ENCODE measurements at regions not wholly inside any gene's neighbourhood (a gene's known extent, or its start where the extent isn't known, plus 50 kb on each side); places are given as distances from the start of the nearest gene placed in this dataset.

DNA sequence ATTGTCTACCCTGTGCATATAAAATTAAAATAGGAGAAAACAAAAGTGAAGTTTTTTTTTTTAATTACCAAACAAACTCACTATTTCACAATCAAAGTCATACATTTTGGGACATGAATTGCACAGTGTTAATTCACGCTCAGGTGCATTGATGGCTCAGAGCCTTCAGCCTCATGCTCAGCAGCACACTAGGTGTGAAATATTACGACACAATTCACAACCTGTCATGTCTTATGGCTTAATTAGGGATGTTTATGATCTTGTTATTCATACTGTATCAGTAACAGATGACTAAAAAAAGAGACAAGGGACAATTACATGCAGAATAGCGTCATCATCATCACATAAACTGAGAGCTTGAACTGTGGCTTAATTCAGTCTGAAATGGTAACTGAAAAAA lies 2005.5 kb upstream of the PCDH20 start (continued):
- TF ChIP-seq, protein P1, sequence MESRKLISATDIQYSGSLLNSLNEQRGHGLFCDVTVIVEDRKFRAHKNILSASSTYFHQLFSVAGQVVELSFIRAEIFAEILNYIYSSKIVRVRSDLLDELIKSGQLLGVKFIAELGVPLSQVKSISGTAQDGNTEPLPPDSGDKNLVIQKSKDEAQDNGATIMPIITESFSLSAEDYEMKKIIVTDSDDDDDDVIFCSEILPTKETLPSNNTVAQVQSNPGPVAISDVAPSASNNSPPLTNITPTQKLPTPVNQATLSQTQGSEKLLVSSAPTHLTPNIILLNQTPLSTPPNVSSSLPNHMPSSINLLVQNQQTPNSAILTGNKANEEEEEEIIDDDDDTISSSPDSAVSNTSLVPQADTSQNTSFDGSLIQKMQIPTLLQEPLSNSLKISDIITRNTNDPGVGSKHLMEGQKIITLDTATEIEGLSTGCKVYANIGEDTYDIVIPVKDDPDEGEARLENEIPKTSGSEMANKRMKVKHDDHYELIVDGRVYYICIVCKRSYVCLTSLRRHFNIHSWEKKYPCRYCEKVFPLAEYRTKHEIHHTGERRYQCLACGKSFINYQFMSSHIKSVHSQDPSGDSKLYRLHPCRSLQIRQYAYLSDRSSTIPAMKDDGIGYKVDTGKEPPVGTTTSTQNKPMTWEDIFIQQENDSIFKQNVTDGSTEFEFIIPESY (IDR thresholded peaks at IDR 0.05) = no peak
- no peak for TF ChIP-seq EGR1 (IDR thresholded peaks at IDR 0.05; ENCODE audit: low read depth in 2 of 2)
- TF ChIP-seq, protein P2, sequence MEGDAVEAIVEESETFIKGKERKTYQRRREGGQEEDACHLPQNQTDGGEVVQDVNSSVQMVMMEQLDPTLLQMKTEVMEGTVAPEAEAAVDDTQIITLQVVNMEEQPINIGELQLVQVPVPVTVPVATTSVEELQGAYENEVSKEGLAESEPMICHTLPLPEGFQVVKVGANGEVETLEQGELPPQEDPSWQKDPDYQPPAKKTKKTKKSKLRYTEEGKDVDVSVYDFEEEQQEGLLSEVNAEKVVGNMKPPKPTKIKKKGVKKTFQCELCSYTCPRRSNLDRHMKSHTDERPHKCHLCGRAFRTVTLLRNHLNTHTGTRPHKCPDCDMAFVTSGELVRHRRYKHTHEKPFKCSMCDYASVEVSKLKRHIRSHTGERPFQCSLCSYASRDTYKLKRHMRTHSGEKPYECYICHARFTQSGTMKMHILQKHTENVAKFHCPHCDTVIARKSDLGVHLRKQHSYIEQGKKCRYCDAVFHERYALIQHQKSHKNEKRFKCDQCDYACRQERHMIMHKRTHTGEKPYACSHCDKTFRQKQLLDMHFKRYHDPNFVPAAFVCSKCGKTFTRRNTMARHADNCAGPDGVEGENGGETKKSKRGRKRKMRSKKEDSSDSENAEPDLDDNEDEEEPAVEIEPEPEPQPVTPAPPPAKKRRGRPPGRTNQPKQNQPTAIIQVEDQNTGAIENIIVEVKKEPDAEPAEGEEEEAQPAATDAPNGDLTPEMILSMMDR (IDR thresholded peaks at IDR 0.05; ENCODE audit: low read depth, low read length, missing input control) = no peak
- no peak for TF ChIP-seq SP1 (IDR thresholded peaks at IDR 0.05)
- TF ChIP-seq YY1 (IDR thresholded peaks at IDR 0.05) = no peak
- no peak for TF ChIP-seq FOXA1 (IDR thresholded peaks at IDR 0.05)

DNA sequence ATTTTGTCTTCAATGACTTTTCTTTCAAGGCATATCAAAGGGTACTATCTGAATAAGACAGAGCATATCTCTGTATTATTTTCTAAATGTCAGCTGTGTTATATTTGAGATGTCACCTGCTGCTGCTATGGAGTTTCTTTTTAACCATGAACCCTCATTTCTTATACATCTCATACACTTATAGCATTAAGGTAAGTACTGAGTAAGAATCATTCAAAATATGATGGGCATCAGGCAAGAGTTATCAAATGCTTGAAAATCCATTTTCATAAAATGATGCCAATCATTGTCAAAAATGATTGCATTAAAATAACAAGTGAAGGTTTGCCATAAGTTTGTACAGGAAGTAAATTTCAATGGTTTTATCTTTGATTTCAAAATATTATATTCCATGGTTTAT lies 2005.0 kb upstream of the PCDH20 start:
- Histone ChIP-seq H3K27ac (ENCODE audit: low read depth in 1 of 2, low read length in 2 of 2) (no peak overlapping the region), H3K27me3 (ENCODE audit: control insufficient read depth in 4 of 4, insufficient read depth in 4 of 4, low read length in 3 of 4) (no peaks in the 10 kb centered on the region), H3K9me3 (ENCODE audit: control insufficient read depth in 4 of 4, low read length in 3 of 4) (no peaks in the 10 kb centered on the region), H3K36me3 (ENCODE audit: control insufficient read depth in 4 of 4, insufficient read depth in 3 of 4, low read depth in 1 of 4, low read length in 3 of 4) (no peaks in the 10 kb centered on the region), H3K4me1 (ENCODE audit: control insufficient read depth in 4 of 4, insufficient read depth in 4 of 4, low read length in 3 of 4) (no peaks in the 10 kb centered on the region), H3K4me3 (ENCODE audit: low read depth in 1 of 3, low read length in 3 of 3) (no peak overlapping the region), H3K9ac (ENCODE audit: low read depth in 1 of 2, low read length in 2 of 2) (no peak overlapping the region)
- no peak for DNase-seq (ENCODE audit: low spot score)
- TF ChIP-seq RXRA (IDR thresholded peaks at IDR 0.05) = no peak
- TF ChIP-seq, protein P2 (IDR thresholded peaks at IDR 0.05; ENCODE audit: low read depth, low read length, missing input control) = no peak
- TF ChIP-seq, protein P3, sequence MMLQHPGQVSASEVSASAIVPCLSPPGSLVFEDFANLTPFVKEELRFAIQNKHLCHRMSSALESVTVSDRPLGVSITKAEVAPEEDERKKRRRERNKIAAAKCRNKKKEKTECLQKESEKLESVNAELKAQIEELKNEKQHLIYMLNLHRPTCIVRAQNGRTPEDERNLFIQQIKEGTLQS (IDR thresholded peaks at IDR 0.05) = no peak
- TF ChIP-seq SP1 (IDR thresholded peaks at IDR 0.05) = no peak
- no peak for TF ChIP-seq NR2F2 (IDR thresholded peaks at IDR 0.05)
- TF ChIP-seq HNF4A (conservative IDR thresholded peaks at IDR 0.05) = no peak
- TF ChIP-seq, protein P1 (IDR thresholded peaks at IDR 0.05) = no peak
- TF ChIP-seq, protein P4, sequence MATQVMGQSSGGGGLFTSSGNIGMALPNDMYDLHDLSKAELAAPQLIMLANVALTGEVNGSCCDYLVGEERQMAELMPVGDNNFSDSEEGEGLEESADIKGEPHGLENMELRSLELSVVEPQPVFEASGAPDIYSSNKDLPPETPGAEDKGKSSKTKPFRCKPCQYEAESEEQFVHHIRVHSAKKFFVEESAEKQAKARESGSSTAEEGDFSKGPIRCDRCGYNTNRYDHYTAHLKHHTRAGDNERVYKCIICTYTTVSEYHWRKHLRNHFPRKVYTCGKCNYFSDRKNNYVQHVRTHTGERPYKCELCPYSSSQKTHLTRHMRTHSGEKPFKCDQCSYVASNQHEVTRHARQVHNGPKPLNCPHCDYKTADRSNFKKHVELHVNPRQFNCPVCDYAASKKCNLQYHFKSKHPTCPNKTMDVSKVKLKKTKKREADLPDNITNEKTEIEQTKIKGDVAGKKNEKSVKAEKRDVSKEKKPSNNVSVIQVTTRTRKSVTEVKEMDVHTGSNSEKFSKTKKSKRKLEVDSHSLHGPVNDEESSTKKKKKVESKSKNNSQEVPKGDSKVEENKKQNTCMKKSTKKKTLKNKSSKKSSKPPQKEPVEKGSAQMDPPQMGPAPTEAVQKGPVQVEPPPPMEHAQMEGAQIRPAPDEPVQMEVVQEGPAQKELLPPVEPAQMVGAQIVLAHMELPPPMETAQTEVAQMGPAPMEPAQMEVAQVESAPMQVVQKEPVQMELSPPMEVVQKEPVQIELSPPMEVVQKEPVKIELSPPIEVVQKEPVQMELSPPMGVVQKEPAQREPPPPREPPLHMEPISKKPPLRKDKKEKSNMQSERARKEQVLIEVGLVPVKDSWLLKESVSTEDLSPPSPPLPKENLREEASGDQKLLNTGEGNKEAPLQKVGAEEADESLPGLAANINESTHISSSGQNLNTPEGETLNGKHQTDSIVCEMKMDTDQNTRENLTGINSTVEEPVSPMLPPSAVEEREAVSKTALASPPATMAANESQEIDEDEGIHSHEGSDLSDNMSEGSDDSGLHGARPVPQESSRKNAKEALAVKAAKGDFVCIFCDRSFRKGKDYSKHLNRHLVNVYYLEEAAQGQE (IDR thresholded peaks at IDR 0.05) = no peak
- TF ChIP-seq FOXA1 (IDR thresholded peaks at IDR 0.05) = no peak
- no peak for TF ChIP-seq JUND (IDR thresholded peaks at IDR 0.05)
- no peak for TF ChIP-seq FOXA2 (IDR thresholded peaks at IDR 0.05)
- TF ChIP-seq HNF4G (IDR thresholded peaks at IDR 0.05) = no peak
- no peak for TF ChIP-seq RAD21 (IDR thresholded peaks at IDR 0.05)

Measured in liver (tissue), 7 donors.